ENCODE measurements at regions not wholly inside any gene's neighbourhood (a gene's known extent, or its start where the extent isn't known, plus 50 kb on each side); places are given as distances from the start of the nearest gene placed in this dataset.

GRCh38 chr2:34401186-34401585, 802.1 kb upstream of the FAM98A start:
- TF ChIP-seq CTCF (conservative IDR thresholded peaks at IDR 0.05): no peak
- no peak for TF ChIP-seq EZH2 (IDR thresholded peaks at IDR 0.05; ENCODE audit: low read depth)

Data from PC-9 (cell line).